ENCODE measurements at regions not wholly inside any gene's neighbourhood (a gene's known extent, or its start where the extent isn't known, plus 50 kb on each side); places are given as distances from the start of the nearest gene placed in this dataset.

GRCh38 chr18:67144329-67144728 is 372.2 kb downstream of the DSEL start:
- no peaks in the 10 kb centered on the region for H3K27me3 ChIP-seq (ENCODE audit: control insufficient read depth in 2 of 2, insufficient read depth in 2 of 2, low read length in 2 of 2)
- peaks cover 0 to 4% (median 2%) of the 10 kb centered on the region in 7 donors for H3K9me3 Mint-ChIP-seq
- no peaks in the 10 kb centered on the region for H3K36me3 ChIP-seq (replicated peaks in 1 of 2; ENCODE audit: control insufficient read depth in 1 of 2, insufficient read depth in 2 of 2, low read length in 2 of 2)
- TF ChIP-seq CTCF (IDR thresholded peaks at IDR 0.05) = no peak
- peaks cover 0 to 2% (median 1%) of the 10 kb centered on the region in 3 donors for H3K27me3 Mint-ChIP-seq (ENCODE audit: low read depth in 3 of 3)
- H3K27ac Mint-ChIP-seq = no peak overlapping the region
- H3K4me1 ChIP-seq (ENCODE audit: control insufficient read depth in 1 of 2, insufficient read depth in 2 of 2, low read length in 2 of 2) = no peaks in the 10 kb centered on the region
- DNase-seq = no peak
- H4K20me1 ChIP-seq (ENCODE audit: insufficient read depth, low read length) = no peaks in the 10 kb centered on the region
- no peak overlapping the region for H3K4me3 ChIP-seq (replicated peaks in 1 of 3; ENCODE audit: low read depth in 2 of 3, low read length in 3 of 3)
- H3K36me3 Mint-ChIP-seq = no peaks in the 10 kb centered on the region
- intact Hi-C loops (cut with micrococcal nuclease) = no loop called here
- no peaks in the 10 kb centered on the region for H3K79me2 ChIP-seq (ENCODE audit: insufficient read depth, low read length)
- no CpG with 5 or more reads among the region's 4 CpGs for WGBS (ENCODE audit: insufficient coverage)
- H2AFZ ChIP-seq (ENCODE audit: insufficient read depth, low read depth, low read length, poor library complexity, severe bottlenecking) = no peak overlapping the region
- no peak overlapping the region for H3K27ac ChIP-seq (ENCODE audit: low read depth in 1 of 2, low read length in 2 of 2)
- H3K4me2 ChIP-seq (replicated peaks; ENCODE audit: extremely low read depth, low read length, poor library complexity, severe bottlenecking) = no peak overlapping the region
- H3K9ac ChIP-seq (ENCODE audit: insufficient read depth, low read length, poor library complexity, severe bottlenecking) = no peak overlapping the region
- H3K4me3 Mint-ChIP-seq = no peak overlapping the region
- no peaks in the 10 kb centered on the region for H3K9me3 ChIP-seq (replicated peaks in 1 of 2; ENCODE audit: control insufficient read depth in 1 of 2, insufficient read depth in 1 of 2, low read length in 2 of 2)
- H3K4me1 Mint-ChIP-seq = no peaks in the 10 kb centered on the region

DNA sequence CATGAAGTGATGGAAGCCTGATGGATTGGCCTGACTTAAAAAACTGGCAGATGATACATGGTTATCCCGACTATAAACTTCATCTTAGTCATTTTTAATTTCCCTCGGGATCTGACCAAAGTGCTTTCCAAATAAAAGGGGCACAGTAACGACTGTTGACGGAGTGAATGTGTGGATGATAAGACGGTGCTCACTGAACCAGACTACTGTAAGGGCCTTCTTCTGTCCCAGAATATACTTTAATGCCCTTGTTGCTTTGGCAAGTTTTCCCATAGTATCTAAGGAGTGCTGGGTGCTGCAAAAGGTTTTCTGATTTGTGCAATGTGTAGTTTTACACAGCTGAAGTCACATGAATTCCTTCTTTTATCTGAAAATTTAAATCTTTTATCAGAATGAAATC is 373.5 kb downstream of the DSEL start:
- Histone ChIP-seq H3K4me3 (replicated peaks in 1 of 3; ENCODE audit: low read depth in 2 of 3, low read length in 3 of 3) (no peak overlapping the region), H3K9ac (ENCODE audit: insufficient read depth, low read length, poor library complexity, severe bottlenecking) (no peak overlapping the region), H4K20me1 (ENCODE audit: insufficient read depth, low read length) (no peaks in the 10 kb centered on the region), H3K79me2 (ENCODE audit: insufficient read depth, low read length) (no peaks in the 10 kb centered on the region), H3K27ac (ENCODE audit: low read depth in 1 of 2, low read length in 2 of 2) (no peak overlapping the region), H3K4me2 (replicated peaks; ENCODE audit: extremely low read depth, low read length, poor library complexity, severe bottlenecking) (no peak overlapping the region), H2AFZ (ENCODE audit: insufficient read depth, low read depth, low read length, poor library complexity, severe bottlenecking) (no peak overlapping the region), H3K27me3 (ENCODE audit: control insufficient read depth in 2 of 2, insufficient read depth in 2 of 2, low read length in 2 of 2) (no peaks in the 10 kb centered on the region), H3K36me3 (replicated peaks in 1 of 2; ENCODE audit: control insufficient read depth in 1 of 2, insufficient read depth in 2 of 2, low read length in 2 of 2) (no peaks in the 10 kb centered on the region), H3K4me1 (ENCODE audit: control insufficient read depth in 1 of 2, insufficient read depth in 2 of 2, low read length in 2 of 2) (no peaks in the 10 kb centered on the region), H3K9me3 (replicated peaks in 1 of 2; ENCODE audit: control insufficient read depth in 1 of 2, insufficient read depth in 1 of 2, low read length in 2 of 2) (no peaks in the 10 kb centered on the region)
- no peak overlapping the region for H3K27ac Mint-ChIP-seq
- no peak for DNase-seq
- H3K4me1 Mint-ChIP-seq = no peaks in the 10 kb centered on the region
- H3K36me3 Mint-ChIP-seq = no peaks in the 10 kb centered on the region
- no CpG with 5 or more reads among the region's 5 CpGs for WGBS (ENCODE audit: insufficient coverage)
- intact Hi-C loops (cut with micrococcal nuclease) = no loop called here
- TF ChIP-seq CTCF (IDR thresholded peaks at IDR 0.05) = no peak
- no peak overlapping the region for H3K4me3 Mint-ChIP-seq
- H3K9me3 Mint-ChIP-seq = peaks cover 0 to 4% (median 2%) of the 10 kb centered on the region in 7 donors
- peaks cover 0 to 2% (median 1%) of the 10 kb centered on the region in 3 donors for H3K27me3 Mint-ChIP-seq (ENCODE audit: low read depth in 3 of 3)
